CD4-positive, alpha-beta T cell (primary cell): ENCODE measurements at regions not wholly inside any gene's neighbourhood (a gene's known extent, or its start where the extent isn't known, plus 50 kb on each side); places are given as distances from the start of the nearest gene placed in this dataset.

ENCODE experiments used
- ATAC-seq: fragments of 200-7000 bp; cut with Tn5 transposase; one replicate; pipeline ENCODE4 v1.10.0; 2022; ENCODE audit warnings: mild to moderate bottlenecking; ENCODE audit not compliant: poor library complexity
- CTCF ChIA-PET: fragments of 350-600 bp; sonication (Branson Sonifier 250); formaldehyde crosslinking; loops from one replicate; lab custom pipeline; 2021; ENCODE audit warnings: antibody characterized with exemption, inconsistent platforms; lab: Charles Lee
- POLR2A ChIA-PET: fragments of 350-600 bp; sonication (Branson Sonifier 250); formaldehyde crosslinking; loops from one replicate; lab custom pipeline; 2021; ENCODE audit warnings: antibody characterized with exemption, inconsistent platforms; lab: Charles Lee
- DNase-seq, 14 experiments: peaks; one replicate each; pipeline ENCODE4 v3.0.0-alpha.2; 2013 to 2020; ENCODE audit warnings: mixed read lengths in 2 of 14
- H3K27ac ChIP-seq, 2 donors: one replicate each; pipeline versions ENCODE4 v1.5.1 to v1.7.0; 2013; ENCODE audit warnings: low read length in 2 of 2, low read depth in 1 of 2, mild to moderate bottlenecking in 1 of 2
- H3K27me3 ChIP-seq, 2 experiments: 1 replicate in 1 of 2; 2 replicates in 1 of 2; pipeline versions ENCODE4 v1.6.1 to v1.7.0; 2013; ENCODE audit warnings: low read length in 2 of 2, control low read depth in 1 of 2, mild to moderate bottlenecking in 1 of 2, moderate library complexity in 1 of 2; ENCODE audit not compliant: insufficient read depth in 2 of 2, control insufficient read depth in 1 of 2
- H3K36me3 ChIP-seq: one replicate; pipeline ENCODE4 v1.6.1; 2013; ENCODE audit warnings: low read length, control low read depth; ENCODE audit not compliant: insufficient read depth
- H3K4me1 ChIP-seq: one replicate; pipeline ENCODE4 v1.6.1; 2013; ENCODE audit warnings: low read length, control low read depth; ENCODE audit not compliant: insufficient read depth
- H3K4me3 ChIP-seq: one replicate; pipeline ENCODE4 v1.5.1; 2013; ENCODE audit warnings: mild to moderate bottlenecking, low read length, moderate library complexity
- H3K9me3 ChIP-seq, 2 experiments: 1 replicate in 1 of 2; 2 replicates in 1 of 2; pipeline versions ENCODE4 v1.6.1 to v1.7.0; 2013; ENCODE audit warnings: low read length in 2 of 2, mild to moderate bottlenecking in 2 of 2, control low read depth in 1 of 2, moderate library complexity in 1 of 2; ENCODE audit not compliant: control insufficient read depth in 1 of 2, insufficient read depth in 1 of 2
- H3K27ac Mint-ChIP-seq: one replicate; pipeline ENCODE4 v1.8.0; 2020; ENCODE audit warnings: mixed read lengths
- H3K27me3 Mint-ChIP-seq: one replicate; pipeline ENCODE4 v1.8.0; 2021; ENCODE audit warnings: mixed read lengths
- H3K36me3 Mint-ChIP-seq: one replicate; pipeline ENCODE4 v1.8.0; 2021; ENCODE audit warnings: low read depth, mixed read lengths
- H3K4me1 Mint-ChIP-seq: one replicate; pipeline ENCODE4 v1.8.0; 2021; ENCODE audit warnings: low read depth, mixed read lengths
- H3K4me3 Mint-ChIP-seq: one replicate; pipeline ENCODE4 v1.8.0; 2020; ENCODE audit warnings: mild to moderate bottlenecking, mixed read lengths
- H3K9me3 Mint-ChIP-seq: one replicate; pipeline ENCODE4 v1.8.0; 2020; ENCODE audit warnings: mixed read lengths
- intact Hi-C, 2 experiments: fragments of 100-400 bp; cut with DNase I in 1 of 2; cut with micrococcal nuclease in 1 of 2; formaldehyde crosslinking; loops; one replicate each; pipeline versions ENCODE4 v1.15.1 to v1.9.0; 2023 to 2025; cut with DNase I, micrococcal nuclease
- TF ChIP-seq, protein P1 (sequence below): fragments of 200-600 bp; IDR thresholded peaks from one replicate; pipeline ENCODE4 v1.8.0; 2022; ENCODE audit warnings: antibody characterized with exemption, mild to moderate bottlenecking

DNA sequence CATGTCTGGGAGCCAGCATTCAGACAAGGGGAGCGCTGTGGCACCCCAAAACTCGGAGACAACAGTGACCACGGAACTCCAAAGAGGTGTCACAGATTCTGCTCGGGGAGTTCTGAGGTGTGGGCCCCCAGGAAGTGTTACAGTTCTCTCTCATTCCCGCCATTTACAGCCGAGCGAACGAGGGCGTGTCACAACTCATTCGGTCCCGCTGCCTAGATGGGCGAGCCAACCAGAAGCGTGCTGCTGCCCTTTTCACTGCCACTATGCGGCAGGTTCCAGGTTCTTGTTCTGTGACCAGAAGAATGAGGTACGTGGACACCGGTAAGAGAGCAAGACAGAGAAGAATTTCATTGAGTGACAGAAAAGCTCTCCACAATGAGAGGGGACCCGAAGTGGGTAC is 1370.6 kb upstream of the AGA start:
- H3K27me3 ChIP-seq = no peaks in the 10 kb centered on the region
- ATAC-seq (no peak), DNase-seq (no peak)
- H3K9me3 Mint-ChIP-seq = peaks cover 2% of the 10 kb centered on the region
- no peak overlapping the region for H3K27ac ChIP-seq
- no peaks in the 10 kb centered on the region for H3K27me3 Mint-ChIP-seq
- peaks cover 0 to 7% of the 10 kb centered on the region in 2 experiments for H3K9me3 ChIP-seq
- ChIA-PET CTCF (no interaction called here), POLR2A (no interaction called here)
- no peaks in the 10 kb centered on the region for H3K36me3 ChIP-seq
- H3K36me3 Mint-ChIP-seq = no peaks in the 10 kb centered on the region
- no peak overlapping the region for H3K4me3 ChIP-seq
- TF ChIP-seq, protein P1, sequence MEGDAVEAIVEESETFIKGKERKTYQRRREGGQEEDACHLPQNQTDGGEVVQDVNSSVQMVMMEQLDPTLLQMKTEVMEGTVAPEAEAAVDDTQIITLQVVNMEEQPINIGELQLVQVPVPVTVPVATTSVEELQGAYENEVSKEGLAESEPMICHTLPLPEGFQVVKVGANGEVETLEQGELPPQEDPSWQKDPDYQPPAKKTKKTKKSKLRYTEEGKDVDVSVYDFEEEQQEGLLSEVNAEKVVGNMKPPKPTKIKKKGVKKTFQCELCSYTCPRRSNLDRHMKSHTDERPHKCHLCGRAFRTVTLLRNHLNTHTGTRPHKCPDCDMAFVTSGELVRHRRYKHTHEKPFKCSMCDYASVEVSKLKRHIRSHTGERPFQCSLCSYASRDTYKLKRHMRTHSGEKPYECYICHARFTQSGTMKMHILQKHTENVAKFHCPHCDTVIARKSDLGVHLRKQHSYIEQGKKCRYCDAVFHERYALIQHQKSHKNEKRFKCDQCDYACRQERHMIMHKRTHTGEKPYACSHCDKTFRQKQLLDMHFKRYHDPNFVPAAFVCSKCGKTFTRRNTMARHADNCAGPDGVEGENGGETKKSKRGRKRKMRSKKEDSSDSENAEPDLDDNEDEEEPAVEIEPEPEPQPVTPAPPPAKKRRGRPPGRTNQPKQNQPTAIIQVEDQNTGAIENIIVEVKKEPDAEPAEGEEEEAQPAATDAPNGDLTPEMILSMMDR = no peak
- no peak overlapping the region for H3K27ac Mint-ChIP-seq
- intact Hi-C loops = no loop called here
- no peaks in the 10 kb centered on the region for H3K4me1 Mint-ChIP-seq
- H3K4me1 ChIP-seq = no peaks in the 10 kb centered on the region
- H3K4me3 Mint-ChIP-seq = no peak overlapping the region

DNA sequence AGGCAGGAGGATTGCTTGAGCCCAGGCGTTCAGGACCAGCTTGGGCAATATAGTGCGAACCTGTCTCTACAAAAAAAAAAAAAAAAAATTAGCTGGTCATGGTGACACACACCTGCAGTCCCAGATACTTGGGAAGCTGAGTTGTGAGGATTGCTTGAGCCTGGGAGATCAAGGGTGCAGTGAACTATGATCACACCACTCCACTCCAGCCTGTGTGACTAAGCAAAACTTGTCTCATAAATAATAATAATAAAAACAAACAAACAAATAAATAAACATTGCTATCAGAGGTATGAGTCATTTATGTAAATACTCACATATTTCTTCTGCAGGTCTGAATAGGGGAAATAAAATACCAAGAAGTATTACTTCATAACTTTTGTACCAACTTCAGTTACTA is 1372.7 kb upstream of the AGA start:
- H3K4me1 ChIP-seq = no peaks in the 10 kb centered on the region
- intact Hi-C loops = no loop called here
- Mint-ChIP-seq H3K4me3 (no peak overlapping the region), H3K9me3 (peaks cover 2% of the 10 kb centered on the region), H3K27me3 (no peaks in the 10 kb centered on the region), H3K27ac (no peak overlapping the region), H3K36me3 (no peaks in the 10 kb centered on the region), H3K4me1 (no peaks in the 10 kb centered on the region)
- ChIA-PET POLR2A (no interaction called here), CTCF (no interaction called here)
- no peak for ATAC-seq
- no peaks in the 10 kb centered on the region for H3K27me3 ChIP-seq
- no peaks in the 10 kb centered on the region for H3K36me3 ChIP-seq
- no peak for DNase-seq
- peaks cover 0 to 7% of the 10 kb centered on the region in 2 experiments for H3K9me3 ChIP-seq
- TF ChIP-seq, protein P1 = no peak
- H3K4me3 ChIP-seq = no peak overlapping the region
- no peak overlapping the region for H3K27ac ChIP-seq

DNA sequence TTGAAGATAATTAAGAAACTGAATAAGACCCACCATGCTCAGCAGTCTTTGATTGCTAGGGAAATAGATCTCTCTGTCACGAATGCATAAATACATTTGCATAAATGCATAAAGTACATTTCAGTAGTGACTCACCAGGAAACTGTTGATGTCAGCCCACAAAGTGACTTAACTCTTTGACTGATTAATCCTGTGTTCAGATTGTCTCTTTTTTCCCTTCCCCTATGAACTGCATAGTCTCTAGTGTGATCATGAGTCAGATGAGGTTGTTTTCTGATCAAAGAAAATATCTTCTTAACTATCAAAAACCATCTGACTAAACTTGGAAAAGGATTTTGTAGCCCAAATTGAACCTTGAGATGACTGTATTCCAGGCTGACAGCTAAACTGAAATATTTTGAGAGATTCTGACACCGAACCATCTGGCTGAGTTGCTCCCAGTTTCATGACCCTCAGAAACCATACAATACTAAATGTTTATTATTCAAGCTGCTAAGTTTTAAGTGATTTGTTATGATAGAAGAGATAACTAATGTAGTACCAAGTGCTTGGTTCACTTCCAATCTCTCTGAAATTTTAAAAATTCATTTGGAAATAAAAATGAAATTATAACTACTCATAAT is 1381.5 kb upstream of the AGA start:
- intact Hi-C loops = no loop called here
- H3K27ac ChIP-seq = no peak overlapping the region
- no peak overlapping the region for H3K27ac Mint-ChIP-seq
- ChIA-PET CTCF (no interaction called here), POLR2A (no interaction called here)
- ATAC-seq = no peak
- H3K9me3 ChIP-seq = no peaks in the 10 kb centered on the region
- H3K27me3 Mint-ChIP-seq = no peaks in the 10 kb centered on the region
- no peaks in the 10 kb centered on the region for H3K36me3 ChIP-seq
- no peak for DNase-seq
- H3K4me1 ChIP-seq = no peaks in the 10 kb centered on the region
- TF ChIP-seq, protein P1 = no peak
- H3K4me3 Mint-ChIP-seq = no peak overlapping the region
- no peaks in the 10 kb centered on the region for H3K36me3 Mint-ChIP-seq
- peaks cover 11% of the 10 kb centered on the region for H3K9me3 Mint-ChIP-seq
- H3K4me3 ChIP-seq = no peak overlapping the region
- H3K4me1 Mint-ChIP-seq = no peaks in the 10 kb centered on the region
- H3K27me3 ChIP-seq = no peaks in the 10 kb centered on the region
